ENCODE measurements at regions not wholly inside any gene's neighbourhood (a gene's known extent, or its start where the extent isn't known, plus 50 kb on each side); places are given as distances from the start of the nearest gene placed in this dataset.

- no peaks in the 10 kb centered on the region for H3K27me3 ChIP-seq
- no peak overlapping the region for H3K27ac ChIP-seq
- no peak overlapping the region for H3K4me3 ChIP-seq
- H3K9me3 ChIP-seq: no peaks in the 10 kb centered on the region
- no peak for ATAC-seq
- intact Hi-C loops (cut with DNase I): no loop called here
- no peak for DNase-seq
- TF ChIP-seq POLR2A (IDR thresholded peaks at IDR 0.05): no peak
- no peak for TF ChIP-seq CTCF (IDR thresholded peaks at IDR 0.05)
- H3K36me3 ChIP-seq (replicated peaks in 1 of 2; ENCODE audit: insufficient read depth in 1 of 2, low read depth in 2 of 2): no peaks in the 10 kb centered on the region
- no peaks in the 10 kb centered on the region for H3K4me1 ChIP-seq
- 67 to 70% methylated on average over 6 of the region's 6 CpGs for WGBS, 2 donors
Measured at GRCh38 chr6:168216117-168216516, 103.5 kb downstream of the DACT2 start.

- no peaks in the 10 kb centered on the region for H3K9me3 ChIP-seq
- H3K36me3 ChIP-seq (replicated peaks in 1 of 2; ENCODE audit: insufficient read depth in 1 of 2, low read depth in 2 of 2): no peaks in the 10 kb centered on the region
- ATAC-seq (no peak), DNase-seq (no peak)
- H3K27ac ChIP-seq: no peak overlapping the region
- no peak for TF ChIP-seq POLR2A (IDR thresholded peaks at IDR 0.05)
- no peak for TF ChIP-seq CTCF (IDR thresholded peaks at IDR 0.05)
- no peaks in the 10 kb centered on the region for H3K4me1 ChIP-seq
- no peak overlapping the region for H3K4me3 ChIP-seq
- H3K27me3 ChIP-seq: no peaks in the 10 kb centered on the region
- 72 to 76% methylated on average over 23 of the region's 23 CpGs for WGBS, 2 donors
- intact Hi-C loops (cut with DNase I): no loop called here
Measured at GRCh38 chr6:168215121-168215808, 104.3 kb downstream of the DACT2 start.

GRCh38 chr6:168214586-168215104, 104.9 kb downstream of the DACT2 start:
- Histone ChIP-seq H3K9me3 (no peaks in the 10 kb centered on the region), H3K4me1 (no peaks in the 10 kb centered on the region), H3K27me3 (no peaks in the 10 kb centered on the region), H3K4me3 (no peak overlapping the region), H3K27ac (no peak overlapping the region), H3K36me3 (replicated peaks in 1 of 2; ENCODE audit: insufficient read depth in 1 of 2, low read depth in 2 of 2) (no peaks in the 10 kb centered on the region)
- 72 to 75% methylated on average over 17 of the region's 17 CpGs for WGBS, 2 donors
- ATAC-seq (no peak), DNase-seq (no peak)
- intact Hi-C loops (cut with DNase I): no loop called here
- no peak for TF ChIP-seq CTCF (IDR thresholded peaks at IDR 0.05)
- no peak for TF ChIP-seq POLR2A (IDR thresholded peaks at IDR 0.05)

- WGBS, 2 donors: 86 to 94% methylated on average over 13 to 16 of the region's 16 CpGs
- Histone ChIP-seq H3K36me3 (replicated peaks in 1 of 2; ENCODE audit: insufficient read depth in 1 of 2, low read depth in 2 of 2) (no peaks in the 10 kb centered on the region), H3K27me3 (no peaks in the 10 kb centered on the region), H3K9me3 (no peaks in the 10 kb centered on the region), H3K4me3 (no peak overlapping the region), H3K4me1 (no peaks in the 10 kb centered on the region), H3K27ac (no peak overlapping the region)
- ATAC-seq (no peak), DNase-seq (no peak)
- intact Hi-C loops (cut with DNase I): no loop called here
- TF ChIP-seq POLR2A (IDR thresholded peaks at IDR 0.05) (no peak), CTCF (IDR thresholded peaks at IDR 0.05) (no peak)
Measured at GRCh38 chr6:168213121-168213524, 106.5 kb downstream of the DACT2 start.

GRCh38 chr6:168212362-168212761, 107.2 kb downstream of the DACT2 start:
- ATAC-seq (no peak), DNase-seq (no peak)
- no peak overlapping the region for H3K27ac ChIP-seq
- H3K9me3 ChIP-seq: no peaks in the 10 kb centered on the region
- 88 to 90% methylated on average over 15 to 22 of the region's 22 CpGs for whole genome bisulfite sequencing, 2 donors
- intact Hi-C loops (cut with DNase I): no loop called here
- no peak overlapping the region for H3K4me3 ChIP-seq
- H3K27me3 ChIP-seq: no peaks in the 10 kb centered on the region
- H3K4me1 ChIP-seq: no peaks in the 10 kb centered on the region
- TF ChIP-seq CTCF (IDR thresholded peaks at IDR 0.05) (no peak), POLR2A (IDR thresholded peaks at IDR 0.05) (no peak)
- H3K36me3 ChIP-seq (replicated peaks in 1 of 2; ENCODE audit: insufficient read depth in 1 of 2, low read depth in 2 of 2): no peaks in the 10 kb centered on the region

Data from body of pancreas (tissue), 4 donors.